H1 (cell line): ENCODE measurements at regions not wholly inside any gene's neighbourhood (a gene's known extent, or its start where the extent isn't known, plus 50 kb on each side); places are given as distances from the start of the nearest gene placed in this dataset.
A peak's percentile ranks its signal among the peaks of the same experiment; 100 is the strongest.

ENCODE experiments used
- CTCF ChIA-PET: fragments of 300-600 bp; sonication (Branson Sonifier 250); formaldehyde crosslinking; loops from one replicate; lab custom pipeline; 2021; ENCODE audit not compliant: partially characterized antibody; lab: Charles Lee
- POLR2A ChIA-PET: fragments of 300-600 bp; sonication (Branson Sonifier 250); formaldehyde crosslinking; loops from one replicate; lab custom pipeline; 2021; ENCODE audit warnings: inconsistent platforms; ENCODE audit not compliant: partially characterized antibody; lab: Charles Lee
- DNase-seq, 2 experiments: peaks; one replicate each; pipeline versions ENCODE4 v3.0.0 to v3.0.0-alpha.2; 2010 to 2022; ENCODE audit warnings: low spot score in 2 of 2, low read depth in 1 of 2, mixed read lengths in 1 of 2
- FAIRE-seq: peaks from 2 replicates; lab custom pipeline; 2011; peaks lifted over from hg19 to GRCh38; lab: Jason Lieb, UNC
- H2AFZ ChIP-seq: 2 replicates; pipeline ENCODE4 v1.8.1; 2012; ENCODE audit warnings: low read length, inconsistent platforms
- H2AK5ac ChIP-seq: 2 replicates; pipeline ENCODE4 v1.6.1; 2013; ENCODE audit warnings: low read depth, low read length
- H2BK120ac ChIP-seq: replicated peaks from 2 replicates; pipeline ENCODE3; 2013; ENCODE audit warnings: low read depth, low read length, inconsistent platforms
- H2BK12ac ChIP-seq: 2 replicates; pipeline ENCODE4 v1.6.1; 2013; ENCODE audit warnings: low read depth, low read length
- H2BK15ac ChIP-seq: 2 replicates; pipeline ENCODE4 v1.6.1; 2013; ENCODE audit warnings: low read length
- H2BK20ac ChIP-seq: 2 replicates; pipeline ENCODE4 v1.6.1; 2013; ENCODE audit warnings: low read length
- H2BK5ac ChIP-seq: 2 replicates; pipeline ENCODE4 v1.6.1; 2013; ENCODE audit warnings: low read depth, low read length
- H3K14ac ChIP-seq: 2 replicates; pipeline ENCODE4 v1.6.1; 2013; ENCODE audit warnings: inconsistent platforms; ENCODE audit not compliant: insufficient read length
- H3K18ac ChIP-seq: 2 replicates; pipeline ENCODE4 v1.6.1; 2013; ENCODE audit warnings: low read length; ENCODE audit errors: extremely low read depth
- H3K23ac ChIP-seq: 2 replicates; pipeline ENCODE4 v1.6.1; 2013; ENCODE audit warnings: inconsistent platforms; ENCODE audit not compliant: insufficient read length
- H3K23me2 ChIP-seq: 2 replicates; pipeline ENCODE4 v1.6.1; 2013; ENCODE audit warnings: low read depth, low read length
- H3K27ac ChIP-seq: 2 replicates; pipeline ENCODE4 v1.6.1; 2011; ENCODE audit warnings: low read depth, low read length, inconsistent platforms
- H3K27me3 ChIP-seq, 4 experiments: replicated peaks in 1 of 4; 1 replicate in 1 of 4; 2 replicates in 3 of 4; pipeline versions ENCODE4 v1.6.1 to v1.8.1; 2011 to 2013; ENCODE audit warnings: low read length in 3 of 4, mild to moderate bottlenecking in 3 of 4, inconsistent platforms in 2 of 4, mixed read lengths in 2 of 4, moderate library complexity in 1 of 4; ENCODE audit not compliant: control insufficient read depth in 3 of 4, insufficient read depth in 3 of 4; ENCODE audit errors: extremely low read depth in 1 of 4
- H3K36me3 ChIP-seq, 4 experiments: 2 replicates each; pipeline versions ENCODE4 v1.6.1 to v1.8.1; 2011 to 2013; ENCODE audit warnings: mild to moderate bottlenecking in 4 of 4, low read length in 3 of 4, moderate library complexity in 2 of 4, control low read depth in 1 of 4, inconsistent platforms in 1 of 4; ENCODE audit not compliant: insufficient read depth in 4 of 4, control insufficient read depth in 2 of 4
- H3K4ac ChIP-seq: replicated peaks from 2 replicates; pipeline ENCODE3; 2013; ENCODE audit warnings: low read length, low read depth, mixed read lengths, inconsistent platforms; ENCODE audit not compliant: insufficient read length
- H3K4me1 ChIP-seq, 4 experiments: replicated peaks in 1 of 4; 1 replicate in 1 of 4; 2 replicates in 3 of 4; pipeline versions ENCODE4 v1.6.1 to v1.8.1; 2011 to 2013; ENCODE audit warnings: low read length in 3 of 4, inconsistent platforms in 2 of 4, mixed read lengths in 1 of 4; ENCODE audit not compliant: insufficient read depth in 4 of 4, control insufficient read depth in 3 of 4
- H3K4me2 ChIP-seq, 2 experiments: 2 replicates each; pipeline versions ENCODE4 v1.6.1 to v1.8.1; 2011 to 2013; ENCODE audit warnings: low read depth in 2 of 2, low read length in 2 of 2, control low read depth in 1 of 2, inconsistent platforms in 1 of 2, mild to moderate bottlenecking in 1 of 2; ENCODE audit not compliant: insufficient read depth in 1 of 2
- H3K4me3 ChIP-seq, 4 experiments: fragments of 200-600, 300-600 bp in 1 of 4; sonication (generic), shearing (Covaris generic), sonication (Bioruptor Twin) in 1 of 4; 2 replicates each; pipeline versions ENCODE4 v1.5.1 to v1.8.1; 2011 to 2016; ENCODE audit warnings: low read length in 4 of 4, low read depth in 3 of 4, control low read depth in 2 of 4, inconsistent platforms in 2 of 4, mild to moderate bottlenecking in 2 of 4, mixed read lengths in 1 of 4, moderate library complexity in 1 of 4; ENCODE audit not compliant: insufficient read depth in 2 of 4; ENCODE audit errors: extremely low read depth in 1 of 4
- H3K56ac ChIP-seq: replicated peaks from 2 replicates; pipeline ENCODE3; 2013; ENCODE audit warnings: low read depth, mild to moderate bottlenecking, mixed read lengths, low read length, inconsistent platforms; ENCODE audit not compliant: insufficient read length
- H3K79me1 ChIP-seq: 2 replicates; pipeline ENCODE4 v1.6.1; 2013; ENCODE audit warnings: low read depth, low read length, control low read depth
- H3K79me2 ChIP-seq, 2 experiments: 2 replicates each; pipeline versions ENCODE4 v1.6.1 to v1.8.1; 2012 to 2013; ENCODE audit warnings: low read length in 2 of 2, mild to moderate bottlenecking in 2 of 2, inconsistent platforms in 1 of 2; ENCODE audit not compliant: insufficient read depth in 2 of 2, control insufficient read depth in 1 of 2
- H3K9ac ChIP-seq, 4 experiments: replicated peaks in 1 of 4; 1 replicate in 1 of 4; 2 replicates in 3 of 4; pipeline versions ENCODE4 v1.6.1 to v1.8.1; 2011 to 2013; ENCODE audit warnings: low read depth in 3 of 4, low read length in 3 of 4, control low read depth in 2 of 4, mild to moderate bottlenecking in 2 of 4, moderate library complexity in 2 of 4, inconsistent platforms in 1 of 4; ENCODE audit errors: extremely low read depth in 1 of 4
- H3K9me3 ChIP-seq, 2 experiments: 2 replicates each; pipeline versions ENCODE4 v1.6.1 to v1.8.1; 2012 to 2013; ENCODE audit warnings: mild to moderate bottlenecking in 2 of 2, moderate library complexity in 2 of 2, control low read depth in 1 of 2, inconsistent platforms in 1 of 2, low read depth in 1 of 2, low read length in 1 of 2, mixed read lengths in 1 of 2; ENCODE audit not compliant: insufficient read depth in 2 of 2
- H4K20me1 ChIP-seq, 2 experiments: replicated peaks in 1 of 2; 2 replicates each; pipeline versions ENCODE3 to v1.8.1; 2011 to 2013; ENCODE audit warnings: inconsistent platforms in 2 of 2, low read length in 2 of 2, mild to moderate bottlenecking in 1 of 2; ENCODE audit not compliant: insufficient read depth in 2 of 2, control insufficient read depth in 1 of 2
- H4K5ac ChIP-seq: 2 replicates; pipeline ENCODE4 v1.6.1; 2013; ENCODE audit warnings: low read length, low read depth, mixed read lengths, inconsistent platforms; ENCODE audit not compliant: insufficient read length
- H4K8ac ChIP-seq: 2 replicates; pipeline ENCODE4 v1.8.0; 2013; ENCODE audit warnings: mild to moderate bottlenecking, moderate library complexity, low read length, inconsistent platforms; ENCODE audit not compliant: insufficient read depth; ENCODE audit errors: extremely low read depth
- H4K91ac ChIP-seq: replicated peaks from 2 replicates; pipeline ENCODE3; 2013; ENCODE audit warnings: low read length, mixed read lengths, inconsistent platforms; ENCODE audit not compliant: insufficient read length
- GTF2F1 ChIP-seq: IDR thresholded peaks from 2 replicates; pipeline ENCODE4 v1.6.1; 2012; ENCODE audit warnings: low read depth, low read length, improper control_type of control experiment, borderline replicate concordance
- whole genome bisulfite sequencing, 2 experiments: shearing (Covaris generic) in 1 of 2; methylation state at CpG; one replicate each; pipeline versions ENCODE4 v1.1.6 to v1.1.7; 2013 to 2015; ENCODE audit warnings: low lambda C conversion rate in 2 of 2, mixed read lengths in 2 of 2, inconsistent platforms in 1 of 2, low coverage in 1 of 2, missing lambda C conversion rate in 1 of 2; ENCODE audit not compliant: insufficient replicate concordance in 2 of 2, insufficient coverage in 1 of 2, insufficient read length in 1 of 2; ENCODE audit errors: extremely low coverage in 1 of 2, missing lambda C conversion rate in 1 of 2; 5-methylcytosine and 5-hydroxymethylcytosine counted together
- TF ChIP-seq, protein P1 (sequence below): IDR thresholded peaks from 2 replicates; pipeline ENCODE4 v1.6.1; 2012; ENCODE audit warnings: inconsistent platforms

- Histone ChIP-seq H3K4me1 (peaks cover 2 to 23% (median 12%) of the 10 kb centered on the region in 4 experiments), H2BK5ac (no peak overlapping the region), H3K23me2 (no peaks in the 10 kb centered on the region), H4K5ac (no peak overlapping the region), H2BK20ac (no peak overlapping the region; the same call in 1 of the 2 replicates), H3K27ac (no peak overlapping the region), H4K8ac (no peak overlapping the region), H3K56ac (no peak overlapping the region), H2AFZ (no peak overlapping the region), H3K27me3 (peaks cover 0 to 18% (median 14%) of the 10 kb centered on the region in 4 experiments; a peak in 6 of 7 replicates), H2BK12ac (peak overlapping the region; percentile 71; the same call in 1 of the 2 replicates), H3K36me3 (no peaks in the 10 kb centered on the region; a peak in 1 of 8 replicates), H4K91ac (no peak overlapping the region), H2BK15ac (no peak overlapping the region), H3K9me3 (no peaks in the 10 kb centered on the region), H3K4ac (no peak overlapping the region), H3K4me2 (0 out of 4 replicates have a peak overlapping the region, but pooled peaks of 1 of the 2 experiments have one; percentile 25), H3K79me1 (no peaks in the 10 kb centered on the region), H2BK120ac (no peak overlapping the region), H4K20me1 (no peaks in the 10 kb centered on the region), H3K79me2 (no peaks in the 10 kb centered on the region), H3K9ac (no peak overlapping the region), H2AK5ac (no peak overlapping the region), H3K18ac (no peak overlapping the region), H3K4me3 (peak overlapping the region in 1 of 4 experiments; percentile 18; a peak in 1 of 8 replicates), H3K23ac (no peak overlapping the region), H3K14ac (no peak overlapping the region)
- no peak for FAIRE-seq
- TF ChIP-seq, protein P1, sequence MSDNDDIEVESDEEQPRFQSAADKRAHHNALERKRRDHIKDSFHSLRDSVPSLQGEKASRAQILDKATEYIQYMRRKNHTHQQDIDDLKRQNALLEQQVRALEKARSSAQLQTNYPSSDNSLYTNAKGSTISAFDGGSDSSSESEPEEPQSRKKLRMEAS, result peak; percentile 52; the same call in 1 of the 2 replicates
- no peak for TF ChIP-seq GTF2F1
- DNase-seq, result no peak
- ChIA-PET POLR2A (interaction anchor here (2.0 kb wide), 1 partner anchor 14 kb away, joined by 4 read pairs; no protein-coding TSS in a partner anchor), CTCF (interaction anchor here (0.9 to 8.3 kb wide), 10 partner anchors 10 to 257 kb away, joined by 3 to 60 read pairs (median 4); no protein-coding TSS in a partner anchor)
- WGBS, 2 experiments, result 92% methylated on average over 3 of the region's 3 CpGs; no CpG with 5 or more reads in 1 of the 2 experiments
These were observed 52.9 kb upstream of the DLK1 start for GRCh38 chr14:100673807-100674154.
